GM18861 (cell line): ENCODE measurements at regions not wholly inside any gene's neighbourhood (a gene's known extent, or its start where the extent isn't known, plus 50 kb on each side); places are given as distances from the start of the nearest gene placed in this dataset.
"Not testable (repeated sequence)": the region's sequence is repeated elsewhere in the genome, so short reads cannot be mapped to it uniquely, and the experiment has no call there.

Experiments used
- ATAC-seq: cut with Tn5 transposase; IDR thresholded peaks from one replicate; pipeline ENCODE4 v1.9.1; 2021; ENCODE audit not compliant: unreplicated experiment

- ATAC-seq: not testable (repeated sequence)
Measured at GRCh38 chr4:3926271-3926670, 160.1 kb downstream of the ADRA2C start.

GRCh38 chr4:3926969-3927755 is 161.0 kb downstream of the ADRA2C start:
- ATAC-seq: not testable (repeated sequence)

- not testable (repeated sequence) for ATAC-seq
Measured at GRCh38 chr4:3929431-3929830, 163.2 kb downstream of the ADRA2C start.

- not testable (repeated sequence) for ATAC-seq
Measured at GRCh38 chr4:3932734-3933133, 166.5 kb downstream of the ADRA2C start.

DNA sequence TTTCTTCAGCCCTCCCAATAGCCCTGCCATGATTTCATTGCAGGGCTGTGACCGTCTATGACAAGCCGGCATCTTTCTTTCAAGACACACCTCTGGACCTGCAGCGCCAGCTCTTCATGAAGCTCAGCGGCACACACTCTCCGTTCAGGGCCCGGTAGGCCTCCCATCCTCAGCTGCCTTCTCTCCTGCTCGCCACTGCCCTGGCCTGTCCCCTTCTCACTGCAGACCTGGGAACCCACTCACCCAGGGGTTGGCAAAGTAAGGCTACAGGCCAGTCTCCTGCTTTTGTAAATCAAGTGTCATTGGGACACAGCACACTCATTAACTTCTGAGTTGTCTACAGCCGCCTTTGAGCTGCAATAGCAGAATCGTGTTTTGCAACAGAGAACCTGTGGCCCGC is 169.2 kb downstream of the ADRA2C start:
- not testable (repeated sequence) for ATAC-seq

DNA sequence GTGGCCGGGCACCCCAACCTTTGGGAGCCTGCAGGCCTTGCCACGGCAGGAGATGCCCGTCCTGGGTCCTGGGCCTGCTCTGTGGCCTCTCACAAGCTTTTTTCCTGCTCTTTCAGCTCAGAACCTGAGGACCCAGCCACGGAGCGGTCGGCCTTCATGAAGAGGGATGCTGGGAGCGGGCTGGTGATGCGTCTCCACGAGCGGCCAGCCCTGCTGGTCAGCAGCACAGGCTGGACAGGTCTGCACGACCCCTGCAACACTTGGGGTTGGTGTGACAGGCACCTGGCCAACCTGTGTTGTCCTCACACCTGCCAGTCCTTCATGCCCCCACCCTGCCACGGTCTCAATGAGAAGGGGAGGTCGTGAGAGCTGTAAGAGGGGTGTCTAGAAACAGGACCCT is 170.0 kb downstream of the ADRA2C start:
- no peak for ATAC-seq

- not testable (repeated sequence) for ATAC-seq
Measured at GRCh38 chr4:3937849-3938562, 171.8 kb downstream of the ADRA2C start.

- not testable (repeated sequence) for ATAC-seq
Measured at GRCh38 chr4:3938676-3939075, 172.5 kb downstream of the ADRA2C start.

- ATAC-seq: not testable (repeated sequence)
Measured at GRCh38 chr4:3939954-3940591, 173.9 kb downstream of the ADRA2C start.

DNA sequence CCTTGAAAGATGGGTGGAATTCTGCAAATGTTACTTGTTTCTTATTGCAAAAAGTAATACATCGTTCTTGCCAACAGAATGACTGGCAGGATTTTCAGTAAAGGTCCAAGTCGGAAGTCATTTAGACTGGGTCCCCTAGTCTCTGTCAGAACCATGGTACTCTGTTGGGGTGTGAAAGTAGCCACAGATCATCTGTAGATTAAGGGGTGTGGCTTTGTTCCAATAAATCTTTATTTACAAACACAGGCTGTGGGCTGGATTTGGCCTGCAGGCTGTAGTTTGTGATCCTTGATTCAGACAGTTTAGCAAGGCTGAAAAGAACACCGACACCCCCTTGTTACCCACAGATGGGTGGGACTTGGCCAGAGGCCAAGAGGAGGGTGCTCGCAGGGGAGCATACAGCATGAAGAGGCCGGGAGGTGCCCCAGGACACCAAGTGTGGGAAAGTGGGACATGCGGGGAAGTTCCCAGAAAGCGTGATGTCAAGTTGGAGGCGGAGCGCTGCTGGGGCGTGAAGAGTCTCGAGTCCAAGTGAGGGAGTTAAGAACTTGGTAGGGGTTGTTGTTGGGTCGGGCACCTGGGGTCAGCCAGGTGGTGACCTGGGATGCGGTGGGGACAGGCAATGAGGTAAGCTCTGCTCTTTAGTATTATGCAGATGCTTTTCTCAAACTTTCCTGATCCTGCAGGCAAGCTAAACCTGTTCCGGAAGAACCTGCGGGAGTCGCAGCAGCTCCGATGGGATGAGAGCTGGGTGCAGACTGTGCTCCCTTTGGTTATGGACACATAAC is 175.7 kb downstream of the ADRA2C start:
- ATAC-seq: not testable (repeated sequence)

DNA sequence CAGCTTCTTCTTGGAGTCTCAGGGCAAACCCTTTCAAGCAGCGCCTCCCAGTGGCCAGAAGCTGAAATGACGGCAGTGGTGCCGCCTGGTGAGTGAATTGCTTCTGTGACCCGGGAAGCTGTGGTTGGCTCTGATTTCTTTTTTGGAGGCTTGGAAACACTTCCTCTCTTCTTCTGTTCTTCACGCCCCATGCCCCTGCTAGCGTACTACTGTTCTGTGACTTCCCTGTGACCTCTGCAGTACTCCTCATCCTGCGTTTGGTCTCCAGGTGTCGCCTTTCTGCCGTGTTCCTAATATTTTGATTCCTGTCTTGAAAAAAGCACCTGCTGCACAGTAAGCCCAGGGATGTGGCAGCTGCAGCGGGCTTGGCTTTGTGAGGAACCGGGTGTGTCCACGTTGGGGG is 176.4 kb downstream of the ADRA2C start:
- ATAC-seq: not testable (repeated sequence)

- ATAC-seq: not testable (repeated sequence)
Measured at GRCh38 chr4:3943051-3943450, 176.9 kb downstream of the ADRA2C start.

- no peak for ATAC-seq
Measured at GRCh38 chr4:3945511-3946290, 179.5 kb downstream of the ADRA2C start.

- ATAC-seq: not testable (repeated sequence)
Measured at GRCh38 chr4:3946553-3946952, 180.4 kb downstream of the ADRA2C start.

DNA sequence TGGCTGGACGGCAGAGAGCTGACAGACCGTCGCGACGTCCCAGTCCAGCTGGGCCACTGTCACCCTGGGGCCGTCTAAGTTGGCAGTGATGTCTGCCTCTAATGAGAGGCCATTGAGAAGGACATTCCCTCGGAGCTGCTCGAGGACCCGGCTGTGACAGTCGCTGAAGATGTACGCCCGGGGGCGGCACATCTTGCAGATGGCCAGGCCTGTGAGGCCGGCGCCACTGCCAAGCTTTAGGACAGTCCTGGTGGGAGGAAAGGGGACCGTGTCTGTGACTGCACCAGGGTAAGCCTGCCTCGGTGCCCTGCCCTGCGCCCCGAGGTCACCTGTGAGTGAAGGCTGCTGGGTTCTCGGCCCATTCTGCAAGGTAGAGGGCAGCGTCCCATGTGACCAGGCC is 181.6 kb downstream of the ADRA2C start:
- not testable (repeated sequence) for ATAC-seq

DNA sequence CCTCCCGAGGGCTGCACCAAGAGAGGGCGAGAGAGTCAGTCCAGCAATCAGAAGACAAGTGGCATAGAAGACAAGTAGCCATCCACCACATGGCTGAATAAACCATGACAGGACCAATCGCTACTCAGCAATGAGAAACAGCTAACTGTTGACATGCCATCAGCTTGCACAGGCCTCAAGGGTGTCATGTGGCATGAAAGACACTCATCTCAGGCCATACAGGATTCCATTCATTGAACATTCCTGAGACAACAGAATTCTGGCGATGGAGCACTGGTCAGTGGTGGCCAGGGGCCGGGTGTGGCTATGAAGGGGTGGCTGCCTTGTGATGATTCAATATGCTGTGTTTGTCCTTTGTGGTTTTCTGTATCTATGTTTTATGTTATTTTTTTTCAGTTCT is 182.0 kb downstream of the ADRA2C start:
- not testable (repeated sequence) for ATAC-seq

- not testable (repeated sequence) for ATAC-seq
Measured at GRCh38 chr4:3949916-3950315, 183.7 kb downstream of the ADRA2C start.

GRCh38 chr4:3952443-3953139 is 186.4 kb downstream of the ADRA2C start:
- ATAC-seq: not testable (repeated sequence)

GRCh38 chr4:3953140-3953489 is 186.9 kb downstream of the ADRA2C start:
- not testable (repeated sequence) for ATAC-seq
